Activated CD8-positive, alpha-beta T cell treated with anti-CD3 and anti-CD28 coated beads for 36 hours (primary cell): ENCODE measurements at regions not wholly inside any gene's neighbourhood (a gene's known extent, or its start where the extent isn't known, plus 50 kb on each side); places are given as distances from the start of the nearest gene placed in this dataset.

Experiments used
- ATAC-seq: fragments of 200-7000 bp; cut with Tn5 transposase; one replicate; pipeline ENCODE4 v1.10.0; 2021; ENCODE audit warnings: mild to moderate bottlenecking, moderate library complexity
- CTCF ChIA-PET: fragments of 350-600 bp; sonication (Branson Sonifier 250); formaldehyde crosslinking; loops from one replicate; lab custom pipeline; 2021; ENCODE audit warnings: antibody characterized with exemption; lab: Charles Lee
- POLR2A ChIA-PET: fragments of 350-600 bp; sonication (Branson Sonifier 250); formaldehyde crosslinking; loops from one replicate; lab custom pipeline; 2021; ENCODE audit warnings: antibody characterized with exemption; lab: Charles Lee
- DNase-seq: peaks from one replicate; pipeline ENCODE4 v3.0.0-alpha.2; 2020
- H3K27ac Mint-ChIP-seq: one replicate; pipeline ENCODE4 v1.8.0; 2021; ENCODE audit warnings: mild to moderate bottlenecking, mixed read lengths
- H3K27me3 Mint-ChIP-seq: one replicate; pipeline ENCODE4 v1.8.0; 2021; ENCODE audit warnings: mixed read lengths
- H3K36me3 Mint-ChIP-seq: one replicate; pipeline ENCODE4 v1.8.0; 2021; ENCODE audit warnings: low read depth, mixed read lengths
- H3K4me1 Mint-ChIP-seq: one replicate; pipeline ENCODE4 v1.8.0; 2021; ENCODE audit warnings: low read depth, mixed read lengths
- H3K4me3 Mint-ChIP-seq: one replicate; pipeline ENCODE4 v1.8.0; 2021; ENCODE audit warnings: mild to moderate bottlenecking, moderate library complexity, mixed read lengths
- H3K9me3 Mint-ChIP-seq: one replicate; pipeline ENCODE4 v1.8.0; 2021; ENCODE audit warnings: mixed read lengths
- intact Hi-C: fragments of 100-400 bp; cut with micrococcal nuclease; formaldehyde crosslinking; loops from one replicate; pipeline ENCODE4 v1.10.0; 2022
- TF ChIP-seq, protein P1 (sequence below): fragments of 200-600 bp; IDR thresholded peaks from one replicate; pipeline ENCODE4 v1.8.0; 2022; ENCODE audit warnings: antibody characterized with exemption, mild to moderate bottlenecking

GRCh38 chr15:46265664-46266347 is 631.0 kb downstream of the SQOR start:
- TF ChIP-seq, protein P1, sequence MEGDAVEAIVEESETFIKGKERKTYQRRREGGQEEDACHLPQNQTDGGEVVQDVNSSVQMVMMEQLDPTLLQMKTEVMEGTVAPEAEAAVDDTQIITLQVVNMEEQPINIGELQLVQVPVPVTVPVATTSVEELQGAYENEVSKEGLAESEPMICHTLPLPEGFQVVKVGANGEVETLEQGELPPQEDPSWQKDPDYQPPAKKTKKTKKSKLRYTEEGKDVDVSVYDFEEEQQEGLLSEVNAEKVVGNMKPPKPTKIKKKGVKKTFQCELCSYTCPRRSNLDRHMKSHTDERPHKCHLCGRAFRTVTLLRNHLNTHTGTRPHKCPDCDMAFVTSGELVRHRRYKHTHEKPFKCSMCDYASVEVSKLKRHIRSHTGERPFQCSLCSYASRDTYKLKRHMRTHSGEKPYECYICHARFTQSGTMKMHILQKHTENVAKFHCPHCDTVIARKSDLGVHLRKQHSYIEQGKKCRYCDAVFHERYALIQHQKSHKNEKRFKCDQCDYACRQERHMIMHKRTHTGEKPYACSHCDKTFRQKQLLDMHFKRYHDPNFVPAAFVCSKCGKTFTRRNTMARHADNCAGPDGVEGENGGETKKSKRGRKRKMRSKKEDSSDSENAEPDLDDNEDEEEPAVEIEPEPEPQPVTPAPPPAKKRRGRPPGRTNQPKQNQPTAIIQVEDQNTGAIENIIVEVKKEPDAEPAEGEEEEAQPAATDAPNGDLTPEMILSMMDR = no peak
- Mint-ChIP-seq H3K36me3 (no peaks in the 10 kb centered on the region), H3K9me3 (no peaks in the 10 kb centered on the region), H3K27me3 (no peaks in the 10 kb centered on the region), H3K4me3 (no peak overlapping the region), H3K27ac (no peak overlapping the region), H3K4me1 (no peaks in the 10 kb centered on the region)
- ChIA-PET POLR2A (no interaction called here), CTCF (no interaction called here)
- intact Hi-C loops = no loop called here
- DNase-seq (no peak), ATAC-seq (no peak)

- ATAC-seq = no peak
- no peak overlapping the region for H3K4me3 Mint-ChIP-seq
- TF ChIP-seq, protein P1 = no peak
- POLR2A ChIA-PET = no interaction called here
- H3K9me3 Mint-ChIP-seq = no peaks in the 10 kb centered on the region
- no peaks in the 10 kb centered on the region for H3K27me3 Mint-ChIP-seq
- CTCF ChIA-PET = no interaction called here
- no peaks in the 10 kb centered on the region for H3K36me3 Mint-ChIP-seq
- DNase-seq = no peak
- intact Hi-C loops = no loop called here
- no peak overlapping the region for H3K27ac Mint-ChIP-seq
- no peaks in the 10 kb centered on the region for H3K4me1 Mint-ChIP-seq
These were observed 631.8 kb downstream of the SQOR start for GRCh38 chr15:46266661-46267060.

DNA sequence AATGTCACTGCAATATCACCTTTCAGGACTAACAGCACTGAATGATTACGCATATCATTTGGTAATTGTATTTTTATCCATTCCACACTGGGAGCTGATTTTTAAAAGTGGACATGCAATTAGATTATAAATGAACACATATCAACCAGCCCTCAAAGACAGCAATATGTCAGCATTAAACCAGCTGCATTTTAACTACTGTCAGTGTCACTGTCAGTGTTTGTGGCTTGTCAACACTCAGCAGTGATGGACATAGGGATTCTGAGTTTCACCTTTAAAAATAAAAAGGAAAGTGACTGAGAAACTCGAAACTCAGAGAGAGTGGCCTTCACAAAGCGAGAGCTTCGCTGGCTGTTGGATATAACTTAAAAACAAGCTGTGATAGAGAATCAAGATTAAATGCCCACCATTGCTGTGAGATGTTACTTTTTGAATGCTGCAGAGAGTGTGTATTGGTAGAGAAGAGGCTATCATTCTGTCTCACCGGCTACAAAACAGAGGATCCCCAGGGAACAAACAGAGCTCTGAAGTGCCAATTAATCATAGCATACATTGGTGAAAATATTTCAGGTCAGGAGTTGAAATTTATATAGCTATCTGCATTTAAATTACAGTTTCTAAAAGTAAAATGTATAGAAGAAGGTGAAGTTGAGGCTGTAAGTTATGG is 635.8 kb downstream of the SQOR start:
- TF ChIP-seq, protein P1 = no peak

DNA sequence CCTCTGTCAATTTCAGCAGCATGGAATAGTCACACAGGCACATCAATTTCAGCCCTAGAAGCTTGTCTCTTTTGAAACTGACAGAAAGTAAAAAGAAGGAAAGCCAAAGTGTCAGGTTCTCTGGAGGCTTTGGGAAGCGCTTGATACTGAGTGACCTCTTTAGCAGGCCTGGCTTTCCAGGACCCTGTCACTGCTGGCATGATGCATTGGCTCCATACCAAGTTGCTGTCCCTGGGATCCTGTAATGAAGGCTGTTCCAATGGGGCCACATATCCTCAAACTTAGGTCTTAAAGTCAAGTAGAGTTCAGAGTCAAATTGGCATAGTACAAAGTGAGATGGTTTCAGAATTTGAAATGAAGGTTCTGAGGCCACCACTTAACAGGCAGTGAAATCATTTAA is 640.9 kb downstream of the SQOR start:
- Mint-ChIP-seq H3K36me3 (no peaks in the 10 kb centered on the region), H3K27me3 (no peaks in the 10 kb centered on the region), H3K9me3 (peaks cover 2% of the 10 kb centered on the region), H3K4me1 (no peaks in the 10 kb centered on the region), H3K27ac (no peak overlapping the region), H3K4me3 (no peak overlapping the region)
- ATAC-seq (no peak), DNase-seq (no peak)
- POLR2A ChIA-PET = no interaction called here
- TF ChIP-seq, protein P1 = no peak
- CTCF ChIA-PET = no interaction called here
- intact Hi-C loops = no loop called here

More for the DNA sequence above, 635.8 kb downstream of the SQOR start:
- no peak overlapping the region for H3K4me3 Mint-ChIP-seq
- H3K36me3 Mint-ChIP-seq = no peaks in the 10 kb centered on the region
- ATAC-seq (no peak), DNase-seq (no peak)
- no peaks in the 10 kb centered on the region for H3K27me3 Mint-ChIP-seq
- intact Hi-C loops = no loop called here
- H3K9me3 Mint-ChIP-seq = no peaks in the 10 kb centered on the region
- no peak overlapping the region for H3K27ac Mint-ChIP-seq
- ChIA-PET CTCF (no interaction called here), POLR2A (no interaction called here)
- no peaks in the 10 kb centered on the region for H3K4me1 Mint-ChIP-seq

DNA sequence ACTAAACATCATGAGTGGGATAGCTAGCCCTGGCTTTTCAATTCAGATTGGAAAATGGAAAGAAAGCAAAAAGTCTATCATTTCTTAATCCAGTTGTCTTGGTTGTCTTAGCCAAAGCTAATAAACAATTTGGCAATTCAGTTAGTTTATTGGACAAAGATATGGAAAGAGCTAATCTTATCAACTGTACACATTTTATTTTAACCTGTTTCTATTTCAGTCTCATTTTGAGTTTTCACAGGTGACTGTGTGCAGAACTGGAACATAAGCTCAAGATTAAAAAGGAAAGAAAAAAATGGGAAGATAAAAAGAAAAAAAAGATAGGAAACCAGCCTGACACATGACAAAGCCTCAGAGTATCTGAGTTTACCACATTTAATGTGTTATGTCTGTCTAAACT is 642.6 kb downstream of the SQOR start:
- TF ChIP-seq, protein P1 = no peak
- DNase-seq (no peak), ATAC-seq (no peak)
- H3K4me1 Mint-ChIP-seq = no peaks in the 10 kb centered on the region
- H3K9me3 Mint-ChIP-seq = peaks cover 2% of the 10 kb centered on the region
- H3K36me3 Mint-ChIP-seq = no peaks in the 10 kb centered on the region
- intact Hi-C loops = no loop called here
- H3K27me3 Mint-ChIP-seq = no peaks in the 10 kb centered on the region
- H3K27ac Mint-ChIP-seq = no peak overlapping the region
- CTCF ChIA-PET = no interaction called here
- POLR2A ChIA-PET = no interaction called here
- H3K4me3 Mint-ChIP-seq = no peak overlapping the region
